ENCODE measurements at regions not wholly inside any gene's neighbourhood (a gene's known extent, or its start where the extent isn't known, plus 50 kb on each side); places are given as distances from the start of the nearest gene placed in this dataset.

- no TSS peak for BruUV-seq (replicated peaks)
- CTCF ChIA-PET, result no interaction called here
- Histone ChIP-seq H3K4me1 (ENCODE audit: control insufficient read depth in 1 of 2, insufficient read depth in 2 of 2, low read length in 2 of 2) (no peaks in the 10 kb centered on the region), H4K20me1 (ENCODE audit: insufficient read depth) (no peaks in the 10 kb centered on the region), H2AFZ (ENCODE audit: low read depth, low read length, poor library complexity, severe bottlenecking) (no peak overlapping the region), H3K9ac (ENCODE audit: low read length) (no peak overlapping the region), H3K36me3 (ENCODE audit: control insufficient read depth in 1 of 2, insufficient read depth in 2 of 2, low read length in 2 of 2) (no peaks in the 10 kb centered on the region), H3K9me3 (ENCODE audit: control insufficient read depth in 1 of 2, insufficient read depth in 1 of 2, low read depth in 1 of 2, low read length in 2 of 2) (no peaks in the 10 kb centered on the region), H3K9me2 (ENCODE audit: insufficient read depth) (no peaks in the 10 kb centered on the region), H3K27ac (ENCODE audit: low read depth, low read length) (no peak overlapping the region), H3K27me3 (ENCODE audit: insufficient read depth, low read length) (peaks cover 59% of the 10 kb centered on the region), H3K4me3 (replicated peaks in 1 of 2; ENCODE audit: low read depth in 1 of 2, low read length in 2 of 2) (no peak overlapping the region), H3K4me2 (ENCODE audit: low read length) (no peak overlapping the region), H3K79me2 (ENCODE audit: insufficient read depth, low read length) (no peaks in the 10 kb centered on the region)
- RAD21 ChIA-PET (ENCODE audit: low non-redundant PET in 1 of 2, low total read pairs in 2 of 2, uncharacterized antibody in 2 of 2, unreplicated experiment in 2 of 2), result no interaction called here
- POLR2A ChIA-PET, result no interaction called here
- DNase-seq (ENCODE audit: low read depth, low spot score) (no peak), ATAC-seq (no peak)
- TF ChIP-seq TCF7L2 (IDR thresholded peaks at IDR 0.05; ENCODE audit: borderline replicate concordance, extremely low read depth, insufficient read depth, insufficient read length) (no peak), CEBPB (IDR thresholded peaks at IDR 0.05; ENCODE audit: low read depth) (no peak), RAD21 (IDR thresholded peaks at IDR 0.05; ENCODE audit: low read depth) (no peak), SIN3A (IDR thresholded peaks at IDR 0.05; ENCODE audit: low read depth) (no peak), ATF3 (IDR thresholded peaks at IDR 0.05) (no peak), REST (IDR thresholded peaks at IDR 0.05; ENCODE audit: low read depth) (no peak), SRF (IDR thresholded peaks at IDR 0.05; ENCODE audit: low read depth) (no peak), ELF1 (IDR thresholded peaks at IDR 0.05; ENCODE audit: borderline replicate concordance, low read depth) (no peak), EZH2phosphoT487 (IDR thresholded peaks at IDR 0.05; ENCODE audit: borderline replicate concordance) (no peak), ZBTB33 (IDR thresholded peaks at IDR 0.05; ENCODE audit: extremely low read depth, insufficient replicate concordance, low read length) (no peak), SP1 (IDR thresholded peaks at IDR 0.05; ENCODE audit: low read depth) (no peak)
- intact Hi-C loops (cut with micrococcal nuclease), result no loop called here
These were observed 73.8 kb upstream of the VAV3 start for GRCh38 chr1:108038653-108039236.

All from HCT116 (cell line).